Right ventricle myocardium inferior (tissue), 1 donor: ENCODE measurements at regions not wholly inside any gene's neighbourhood (a gene's known extent, or its start where the extent isn't known, plus 50 kb on each side); places are given as distances from the start of the nearest gene placed in this dataset.

Experiments
- ATAC-seq: fragments of 200-7000 bp; cut with Tn5 transposase; one replicate; pipeline ENCODE4 v1.9.1; 2020; ENCODE audit warnings: mild to moderate bottlenecking, moderate library complexity
- DNase-seq: peaks from one replicate; pipeline ENCODE4 v3.0.0; 2021; ENCODE audit errors: missing footprints
- intact Hi-C: fragments of 100-400 bp; cut with DNase I; formaldehyde crosslinking; loops from one replicate; pipeline ENCODE4 v1.11.0; 2022
- donor health status: DM: no; HTN: yes; CAD: no; lungs with severe emphysema.

DNA sequence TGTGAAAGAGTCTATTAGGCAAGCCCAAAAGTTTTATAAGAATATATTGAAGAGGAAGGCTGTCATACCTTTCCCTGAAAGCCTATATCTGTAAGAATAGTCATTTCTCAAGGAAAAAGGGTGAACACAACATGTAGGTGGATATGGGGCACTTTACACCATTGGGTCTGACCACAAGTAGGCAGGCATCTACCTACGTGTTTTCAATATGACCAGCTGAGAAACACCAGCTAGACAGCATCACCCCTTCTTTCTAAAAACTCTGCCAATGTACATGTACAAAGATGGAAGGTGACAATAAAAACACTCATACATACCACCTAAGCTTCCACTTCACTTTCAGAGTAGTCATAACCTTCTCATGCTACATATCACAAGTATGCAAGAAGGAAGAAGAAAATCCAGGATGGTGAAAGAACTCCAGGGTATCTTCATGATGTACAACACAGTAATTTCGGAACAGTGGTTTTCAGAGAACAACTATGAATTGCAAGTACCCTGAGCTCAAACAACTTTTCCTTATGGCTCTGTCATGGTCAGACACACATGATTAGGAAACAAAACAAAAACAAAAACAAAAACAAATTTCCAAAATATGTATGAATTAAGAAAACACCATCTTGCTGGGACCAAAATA lies 98.5 kb upstream of the ADGRL2 start:
- DNase-seq (no peak), ATAC-seq (no peak)
- intact Hi-C loops, result no loop called here

DNA sequence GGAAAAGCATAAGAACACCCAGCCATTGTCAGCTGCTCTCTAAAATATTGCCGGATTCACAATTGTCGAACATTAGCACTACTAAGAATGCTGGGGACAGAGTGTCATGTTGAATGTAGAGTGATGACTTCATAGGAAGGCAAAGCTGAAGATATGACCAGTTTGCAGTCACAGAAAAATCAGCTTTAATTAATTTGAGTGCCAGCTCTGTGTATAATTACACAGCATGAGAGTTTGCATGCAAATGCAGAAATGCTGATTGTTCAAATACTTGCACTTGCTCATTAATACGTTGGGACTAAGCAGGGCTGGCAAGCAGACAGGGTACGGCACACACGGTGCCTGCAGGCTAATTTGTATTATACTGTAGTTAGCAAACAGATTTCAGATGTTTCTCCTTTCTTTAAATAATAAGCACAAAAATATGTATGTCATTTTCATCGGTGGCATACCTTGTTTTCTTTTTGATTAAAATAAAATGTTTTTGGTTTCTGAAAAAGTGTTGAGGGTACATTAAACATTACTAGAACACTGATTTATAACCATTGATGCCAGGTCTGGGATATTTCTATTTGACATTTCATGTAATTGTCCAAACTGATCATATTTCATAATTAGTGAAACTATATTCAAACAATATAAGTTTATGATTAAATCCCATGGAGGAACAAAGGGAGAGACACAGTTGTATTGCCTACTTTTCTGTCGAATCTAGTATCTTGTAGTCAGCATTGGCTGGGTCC lies 99.8 kb upstream of the ADGRL2 start:
- ATAC-seq (no peak), DNase-seq (no peak)
- intact Hi-C loops, result no loop called here

DNA sequence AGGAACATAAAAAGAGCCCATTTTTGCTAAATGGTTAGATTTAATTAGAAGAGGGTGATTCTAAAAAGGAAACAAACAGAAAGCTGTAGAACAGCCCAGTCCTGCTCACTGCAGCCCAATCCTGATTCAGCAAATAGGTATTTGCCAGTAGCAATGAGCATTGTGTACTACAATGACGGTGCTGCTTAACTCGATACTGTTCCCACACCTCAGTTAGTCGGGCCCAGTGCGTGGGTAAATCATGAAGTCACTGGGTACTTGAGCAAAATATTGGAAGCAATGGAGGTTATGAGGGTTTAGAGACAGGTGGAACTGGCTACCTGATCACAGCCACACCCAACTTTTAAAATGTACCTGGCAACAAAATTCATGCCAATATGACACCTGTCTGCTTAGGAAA lies 101.5 kb upstream of the ADGRL2 start:
- intact Hi-C loops, result no loop called here
- no peak for DNase-seq
- no peak for ATAC-seq

DNA sequence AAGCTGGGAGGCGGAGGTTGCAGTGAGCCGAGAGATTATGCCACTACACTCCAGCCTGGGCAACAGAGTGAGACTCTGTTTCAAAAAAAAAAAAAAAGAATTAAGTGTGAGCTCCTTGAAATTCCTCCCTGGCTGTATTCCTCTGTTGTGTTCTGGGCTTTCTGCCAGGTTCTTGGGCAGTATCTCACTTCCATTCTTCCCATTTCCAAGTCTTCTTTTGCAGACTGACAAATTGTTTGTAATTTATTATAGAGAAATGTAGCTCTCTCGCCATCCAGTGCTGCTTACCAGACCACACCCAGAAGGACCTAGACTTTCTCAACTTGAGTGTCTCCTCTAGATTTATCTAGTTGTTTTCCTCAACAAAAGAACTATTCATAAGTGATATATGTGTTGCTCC lies 105.0 kb upstream of the ADGRL2 start:
- DNase-seq, result no peak

DNA sequence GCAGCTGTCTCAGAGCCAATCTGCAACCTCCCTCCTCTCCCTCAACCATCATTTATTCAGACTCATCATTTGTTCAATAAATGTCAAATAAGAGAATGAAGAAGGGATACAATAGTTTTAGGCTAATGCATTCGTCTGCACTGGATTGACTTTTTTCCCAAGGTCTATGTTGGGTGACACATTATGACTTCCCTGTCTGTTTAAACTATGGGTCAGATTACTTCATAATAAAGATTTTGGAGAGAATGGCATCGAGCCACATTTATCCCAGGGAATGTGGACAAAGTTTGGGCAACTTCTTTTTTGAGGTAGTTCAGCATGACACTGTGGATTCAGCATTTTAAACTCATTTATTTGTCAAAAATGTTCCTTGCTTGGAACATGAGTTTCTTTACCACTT lies 107.4 kb upstream of the ADGRL2 start:
- ATAC-seq (no peak), DNase-seq (no peak)
- intact Hi-C loops, result no loop called here

More for the DNA sequence above, 105.0 kb upstream of the ADGRL2 start:
- intact Hi-C loops, result no loop called here
- ATAC-seq, result peak; percentile 44

DNA sequence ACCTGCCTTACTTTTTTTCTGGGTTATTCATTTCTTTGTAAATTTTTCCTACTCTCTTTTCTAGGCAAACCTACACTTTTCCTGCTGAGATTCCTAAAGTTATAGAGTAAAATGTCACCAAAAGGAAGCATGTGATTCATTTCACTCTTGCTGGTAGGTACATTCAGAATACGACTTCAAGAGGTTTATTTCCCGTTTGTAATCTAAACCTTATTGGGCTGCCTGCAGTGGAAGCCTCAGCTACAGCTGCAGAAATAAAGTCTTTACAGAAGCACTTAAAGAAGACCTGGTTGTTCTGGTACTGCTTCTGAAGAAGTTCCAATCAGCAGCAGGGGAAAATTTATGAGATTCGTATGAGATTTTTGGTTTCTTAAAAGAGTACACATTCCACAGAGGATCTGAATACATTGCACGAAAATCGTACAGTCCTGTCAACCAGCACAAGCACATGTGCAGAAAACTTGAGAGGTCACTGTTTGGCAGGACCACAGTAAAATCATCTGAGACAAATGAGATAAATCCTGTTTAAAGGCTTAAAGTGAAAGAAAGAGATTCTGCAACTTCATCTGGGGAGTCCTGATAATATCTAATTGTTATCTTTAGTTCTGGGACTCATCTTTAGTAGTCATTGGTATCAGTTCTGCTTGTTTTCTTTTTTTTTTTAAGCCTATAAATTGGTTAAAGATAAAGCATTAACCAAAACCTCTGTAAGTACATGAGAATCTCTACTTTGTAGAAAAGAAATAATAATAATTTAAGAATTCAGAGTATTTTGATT lies 109.9 kb upstream of the ADGRL2 start:
- intact Hi-C loops, result no loop called here
- no peak for ATAC-seq
- DNase-seq, result no peak

DNA sequence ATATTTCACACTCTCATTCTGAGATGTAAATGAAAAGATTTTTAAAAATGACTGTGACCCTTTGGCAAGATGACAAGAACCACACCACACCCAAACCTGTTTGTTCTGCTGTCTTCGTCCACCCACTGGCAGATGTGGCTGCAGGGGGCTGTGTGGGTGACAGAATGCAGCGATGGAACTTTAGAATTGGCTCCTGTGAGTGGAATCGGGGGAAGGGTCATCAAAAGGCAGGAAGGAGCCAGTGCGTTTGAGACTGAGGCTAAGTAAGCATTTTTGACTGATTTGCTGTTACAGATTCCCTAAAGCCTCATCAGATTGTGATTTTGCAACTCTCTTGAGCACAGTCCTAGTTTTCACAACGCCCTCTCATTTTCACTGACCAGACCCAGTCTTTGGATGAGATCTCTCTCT lies 111.2 kb upstream of the ADGRL2 start:
- intact Hi-C loops, result no loop called here
- ATAC-seq, result peak; percentile 94
- DNase-seq, result no peak

DNA sequence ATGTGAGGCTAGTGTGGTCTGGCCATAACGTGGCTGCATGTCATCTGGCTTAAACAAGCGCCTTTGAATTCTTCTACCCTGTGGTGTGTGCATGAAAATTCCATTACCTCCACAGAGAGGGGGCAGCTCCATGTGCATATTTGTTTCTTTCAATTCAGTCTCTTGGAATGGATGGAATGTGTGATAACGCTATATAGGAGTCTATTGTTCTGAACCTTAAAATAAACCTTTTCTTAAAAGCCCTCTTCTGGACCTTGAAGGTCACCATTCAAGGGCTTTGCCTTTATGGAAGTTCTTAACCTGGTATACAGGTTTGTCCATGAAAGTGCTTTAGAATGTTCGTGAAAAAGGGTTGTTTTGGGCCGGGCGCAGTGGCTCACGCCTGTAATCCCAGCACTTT lies 118.2 kb upstream of the ADGRL2 start:
- intact Hi-C loops, result no loop called here
- no peak for DNase-seq
- ATAC-seq, result no peak

DNA sequence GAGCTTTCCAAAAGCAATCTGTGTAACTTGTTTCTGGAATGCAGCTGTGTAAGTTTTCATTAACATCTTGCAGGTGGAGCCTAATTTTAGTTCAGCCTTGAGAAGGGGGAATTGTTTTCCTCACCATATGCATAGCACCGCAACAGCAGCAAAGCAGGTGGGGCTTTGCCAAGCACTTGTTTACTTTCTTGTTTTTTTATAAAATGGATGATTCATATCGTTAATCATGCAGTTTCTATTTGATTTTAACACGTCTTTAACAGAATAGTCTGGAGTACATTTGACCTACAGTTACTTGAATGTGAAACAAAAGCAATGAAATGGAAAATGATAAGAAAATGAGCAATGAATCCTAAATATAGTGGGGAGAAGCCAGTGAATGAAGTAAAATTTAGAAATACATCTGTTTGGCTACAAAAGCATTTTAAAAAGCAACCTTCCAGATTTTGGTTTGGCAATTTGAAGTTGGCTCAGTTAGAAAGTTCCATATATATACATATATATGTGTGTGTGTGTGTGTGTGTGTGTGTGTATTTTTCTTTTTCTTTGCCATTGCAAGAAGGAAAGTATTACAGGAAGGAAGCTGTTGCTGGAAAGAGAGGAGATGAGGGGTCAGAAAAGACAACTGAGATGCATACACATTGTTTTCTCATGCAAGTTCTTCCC lies 119.0 kb upstream of the ADGRL2 start:
- intact Hi-C loops, result no loop called here
- ATAC-seq, result no peak
- no peak for DNase-seq

DNA sequence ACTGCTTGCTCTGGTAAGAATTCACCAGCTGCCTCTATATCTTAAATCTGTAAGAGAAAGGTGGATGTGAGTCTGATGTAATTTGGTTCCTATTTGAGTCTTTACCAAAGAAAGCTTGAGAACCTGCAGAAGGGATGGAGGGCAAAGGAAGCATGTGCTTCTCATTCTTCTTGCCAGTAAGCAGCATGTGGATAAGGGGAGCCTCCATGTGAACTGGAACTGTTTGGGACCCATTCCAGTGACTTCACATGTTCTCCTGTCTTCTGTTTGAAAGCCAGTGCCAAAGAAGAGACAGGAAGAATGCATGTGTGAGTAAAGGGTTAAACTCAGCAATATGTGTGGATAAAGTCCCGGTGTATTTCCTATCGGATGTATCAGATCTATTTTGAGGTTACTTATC lies 119.6 kb upstream of the ADGRL2 start:
- no peak for ATAC-seq

DNA sequence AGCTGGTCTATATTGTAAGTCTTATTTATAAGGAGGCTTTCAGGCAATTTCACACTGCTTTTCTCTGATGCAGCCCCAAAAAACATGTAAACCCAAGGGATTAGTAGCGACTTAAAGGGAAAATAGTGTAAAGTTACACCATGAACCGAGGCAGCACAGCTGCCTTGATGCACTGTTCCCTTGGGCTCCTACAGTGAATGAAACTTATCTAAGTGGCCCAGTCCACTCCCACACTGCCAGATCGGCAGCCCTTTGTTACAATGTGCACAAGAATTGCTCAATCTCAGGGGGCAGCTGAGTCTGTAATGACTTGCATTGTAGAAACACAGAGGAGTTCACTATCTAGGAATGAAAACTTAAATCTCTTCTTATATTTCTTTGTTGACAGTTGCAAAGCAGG lies 120.8 kb upstream of the ADGRL2 start:
- ATAC-seq (peak; percentile 97), DNase-seq (no peak)
- intact Hi-C loops, result no loop called here

More for the DNA sequence above, 119.6 kb upstream of the ADGRL2 start:
- no peak for DNase-seq
- intact Hi-C loops, result no loop called here

DNA sequence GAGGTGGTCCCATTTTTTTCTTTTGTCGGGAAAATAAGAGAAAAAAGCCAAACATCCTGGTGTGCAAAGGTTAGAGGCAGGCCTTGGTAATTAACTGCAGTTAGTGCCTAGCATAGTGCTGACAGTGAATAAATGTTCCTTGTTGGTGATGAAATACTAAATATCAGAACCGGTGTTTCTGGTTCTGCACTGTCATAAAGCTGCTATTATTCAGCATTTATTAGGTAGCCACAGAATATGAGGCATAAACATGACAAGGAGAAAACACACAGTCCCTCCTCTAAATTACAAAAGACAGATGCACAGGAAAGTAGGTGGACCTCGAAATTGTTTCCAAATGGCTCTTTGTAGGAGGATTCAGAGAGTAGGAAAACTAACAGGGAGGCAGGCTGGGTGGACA lies 122.0 kb upstream of the ADGRL2 start:
- no peak for ATAC-seq

DNA sequence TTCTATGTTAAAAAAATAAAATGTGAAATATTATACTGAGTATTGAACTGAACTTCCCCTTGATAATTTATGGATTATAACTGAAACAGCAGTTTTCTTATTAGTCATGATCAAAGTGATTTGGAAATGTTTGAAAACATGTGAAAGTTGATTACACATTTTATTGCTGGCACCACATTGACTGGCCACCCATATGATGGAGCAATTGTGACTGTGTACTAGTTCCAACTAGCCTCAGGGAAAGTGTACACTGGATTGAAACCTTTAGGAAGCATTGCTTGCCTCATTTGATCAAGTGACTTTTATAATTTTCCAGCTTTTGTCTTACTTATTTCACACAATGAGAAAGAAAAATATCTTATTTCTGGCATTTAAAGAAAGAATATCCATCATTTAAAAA lies 128.0 kb upstream of the ADGRL2 start:
- intact Hi-C loops, result no loop called here
- DNase-seq (no peak), ATAC-seq (no peak)

More for the DNA sequence above, 122.0 kb upstream of the ADGRL2 start:
- intact Hi-C loops, result no loop called here
- no peak for DNase-seq

DNA sequence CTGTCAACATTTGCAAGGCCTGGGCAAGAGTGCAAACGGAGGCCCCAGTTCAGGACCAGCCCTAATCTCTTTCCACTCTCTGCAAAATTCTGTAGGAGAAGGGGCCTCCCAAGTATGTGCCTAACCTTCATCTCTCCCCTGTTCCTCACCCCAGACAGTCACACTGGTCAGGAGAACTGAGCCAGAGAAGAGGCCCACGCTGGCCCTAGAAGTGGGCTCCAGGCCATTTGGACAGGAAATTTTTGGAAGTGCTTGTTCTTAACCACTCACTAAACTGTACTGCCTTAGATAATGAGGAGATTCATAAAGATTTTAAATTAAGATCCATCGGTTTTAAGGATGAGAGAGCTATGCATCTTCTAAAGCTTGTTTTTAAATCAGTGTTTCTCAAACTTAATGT lies 129.7 kb upstream of the ADGRL2 start:
- DNase-seq (no peak), ATAC-seq (peak; percentile 63)
- intact Hi-C loops, result no loop called here

DNA sequence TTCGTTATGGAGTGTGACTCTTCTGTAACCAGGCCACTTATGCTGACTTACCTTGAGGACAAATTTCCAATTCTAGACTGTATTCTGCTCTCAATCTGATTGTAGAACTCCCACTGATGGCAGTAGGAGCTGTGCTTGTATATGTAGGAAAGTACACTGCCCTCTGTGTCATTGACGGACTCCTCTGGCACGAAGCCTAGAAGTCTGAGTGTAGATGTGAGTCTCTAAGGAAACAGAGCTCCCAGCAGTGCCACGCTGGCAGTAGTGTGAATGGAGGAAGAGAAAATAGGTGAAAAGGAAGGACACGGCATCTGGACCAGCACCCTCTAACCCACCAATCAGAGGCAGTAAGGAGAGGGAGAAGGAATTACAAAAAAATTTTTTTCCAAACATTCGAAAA lies 130.4 kb upstream of the ADGRL2 start:
- intact Hi-C loops, result no loop called here
- DNase-seq (peak; percentile 77), ATAC-seq (peak; percentile 96)

DNA sequence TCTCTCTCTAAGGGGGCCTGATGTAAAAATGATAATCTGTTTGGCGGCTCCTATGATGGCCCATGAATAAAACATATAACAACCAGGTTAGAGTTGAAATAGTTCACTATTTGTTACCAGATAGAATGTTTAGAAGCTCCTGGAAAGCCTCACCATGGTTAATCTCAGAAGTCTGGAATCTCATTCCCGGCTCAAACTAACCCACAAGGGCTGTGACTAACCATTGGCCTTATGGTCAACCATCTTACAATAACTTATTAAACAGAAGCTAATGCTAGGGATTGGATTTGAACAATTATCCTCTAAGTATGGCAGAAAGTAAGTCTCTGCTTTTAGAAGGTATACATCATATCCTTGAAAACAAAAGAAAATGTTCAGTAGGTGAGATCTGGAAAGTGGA lies 134.1 kb upstream of the ADGRL2 start:
- DNase-seq (no peak), ATAC-seq (no peak)
- intact Hi-C loops, result no loop called here

DNA sequence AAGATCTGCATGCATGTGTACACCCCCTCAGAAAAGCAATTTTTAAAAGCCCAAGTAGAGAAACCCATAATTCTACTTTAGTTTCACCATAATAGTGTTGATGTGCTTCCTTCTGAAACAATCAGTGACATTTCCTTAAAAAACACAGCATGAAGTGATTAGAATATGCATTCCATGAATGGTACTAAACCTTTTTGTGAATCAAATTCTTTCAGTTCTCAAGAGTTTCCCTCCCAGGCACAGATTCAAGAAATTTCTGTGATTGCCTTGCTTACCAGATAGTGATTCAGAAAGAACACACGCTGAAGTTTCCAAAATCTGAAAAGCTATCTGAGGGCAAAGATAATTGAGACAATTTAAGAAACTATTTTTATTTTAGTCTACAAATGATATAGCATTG lies 136.4 kb upstream of the ADGRL2 start:
- DNase-seq (no peak), ATAC-seq (no peak)
- intact Hi-C loops, result no loop called here

DNA sequence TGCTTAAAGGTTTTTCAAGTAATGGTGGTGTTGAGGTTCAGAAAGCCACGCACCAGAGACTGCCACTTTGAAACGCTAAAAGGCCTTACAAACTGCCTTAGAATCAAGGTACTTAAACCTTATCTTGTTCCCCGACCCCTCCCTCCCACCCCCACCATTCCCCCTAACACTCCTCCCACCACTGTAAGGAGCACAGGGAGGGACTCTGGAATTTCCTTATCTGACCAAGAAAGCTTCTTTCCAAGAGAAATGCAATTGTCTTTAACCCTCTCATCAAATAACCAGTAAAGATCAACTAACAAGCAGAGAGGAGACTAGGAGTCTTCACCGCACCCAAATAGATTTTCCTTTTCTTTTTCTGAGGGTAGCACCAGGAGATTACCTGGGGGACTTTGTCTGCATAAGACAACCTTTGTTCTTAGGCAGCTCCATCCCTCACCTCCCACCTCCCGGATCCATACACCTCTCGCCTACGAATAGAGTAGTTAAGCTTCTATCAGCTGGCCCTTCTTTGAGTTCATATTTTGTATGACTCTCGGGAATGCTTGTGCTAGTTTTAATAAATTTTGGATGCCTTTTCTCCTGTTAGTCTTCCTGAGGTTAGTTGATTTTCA lies 137.7 kb upstream of the ADGRL2 start:
- DNase-seq (no peak), ATAC-seq (no peak)
- intact Hi-C loops, result no loop called here

DNA sequence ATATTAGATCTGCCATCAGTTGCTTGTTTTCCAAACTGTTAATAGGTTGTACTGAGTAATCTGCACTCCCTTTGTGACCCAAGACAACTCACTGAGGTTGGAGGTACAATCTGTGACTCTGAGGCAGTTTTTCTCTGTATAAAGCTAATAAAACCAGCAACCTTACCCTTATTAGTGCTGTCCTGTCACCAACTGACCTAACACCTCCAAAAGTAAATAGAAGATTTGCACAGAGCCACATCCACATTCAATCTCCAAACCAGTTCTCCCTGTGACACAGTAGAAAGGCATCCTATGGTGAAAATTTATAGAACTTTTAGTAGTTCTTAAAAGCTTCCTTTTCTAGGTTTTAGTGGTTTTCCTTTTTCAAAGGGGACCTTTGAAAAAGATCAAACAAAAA lies 140.4 kb upstream of the ADGRL2 start:
- DNase-seq (no peak), ATAC-seq (no peak)
- intact Hi-C loops, result no loop called here
